Liver (tissue), 8 donors: ENCODE measurements at regions not wholly inside any gene's neighbourhood (a gene's known extent, or its start where the extent isn't known, plus 50 kb on each side); places are given as distances from the start of the nearest gene placed in this dataset.

Experiments
- DNase-seq: peaks from one replicate; pipeline ENCODE4 v3.0.0-alpha.2; 2017; ENCODE audit warnings: low spot score
- H3K27ac ChIP-seq, 2 donors: one replicate each; pipeline ENCODE4 v1.7.0; 2013; ENCODE audit warnings: inconsistent platforms in 2 of 2, low read length in 2 of 2, control low read depth in 1 of 2, low read depth in 1 of 2, mild to moderate bottlenecking in 1 of 2
- H3K27me3 ChIP-seq, 4 donors: one replicate each; pipeline versions ENCODE4 v1.6.1 to v1.7.0; 2013; ENCODE audit warnings: low read length in 3 of 4, inconsistent platforms in 1 of 4, mild to moderate bottlenecking in 1 of 4, moderate library complexity in 1 of 4; ENCODE audit not compliant: control insufficient read depth in 4 of 4, insufficient read depth in 4 of 4
- H3K36me3 ChIP-seq, 4 donors: one replicate each; pipeline versions ENCODE4 v1.6.1 to v1.7.0; 2013; ENCODE audit warnings: low read length in 3 of 4, mild to moderate bottlenecking in 3 of 4, low read depth in 1 of 4, moderate library complexity in 1 of 4; ENCODE audit not compliant: control insufficient read depth in 4 of 4, insufficient read depth in 3 of 4
- H3K4me1 ChIP-seq, 4 donors: one replicate each; pipeline versions ENCODE4 v1.6.1 to v1.7.0; 2013; ENCODE audit warnings: low read length in 3 of 4, mild to moderate bottlenecking in 3 of 4, moderate library complexity in 1 of 4; ENCODE audit not compliant: control insufficient read depth in 4 of 4, insufficient read depth in 4 of 4
- H3K4me3 ChIP-seq, 3 donors: one replicate each; pipeline versions ENCODE4 v1.6.1 to v1.7.0; 2013; ENCODE audit warnings: low read length in 3 of 3, control low read depth in 1 of 3, low read depth in 1 of 3, mild to moderate bottlenecking in 1 of 3
- H3K9ac ChIP-seq, 2 donors: one replicate each; pipeline ENCODE4 v1.7.0; 2013; ENCODE audit warnings: low read length in 2 of 2, mild to moderate bottlenecking in 2 of 2, moderate library complexity in 2 of 2, control low read depth in 1 of 2, low read depth in 1 of 2
- H3K9me3 ChIP-seq, 4 donors: one replicate each; pipeline versions ENCODE4 v1.6.1 to v1.7.0; 2013; ENCODE audit warnings: low read length in 3 of 4; ENCODE audit not compliant: control insufficient read depth in 4 of 4
- ATF3 ChIP-seq: IDR thresholded peaks from 2 replicates; pipeline ENCODE4 v1.6.1; 2016; ENCODE audit warnings: antibody characterized with exemption
- CTCF ChIP-seq: fragments of 150-350 bp; IDR thresholded peaks from 2 replicates; pipeline ENCODE4 v1.5.1; 2017; ENCODE audit warnings: improper control_type of control experiment, low read depth, low read length; ENCODE audit not compliant: missing input control
- EGR1 ChIP-seq, 2 donors: IDR thresholded peaks; 2 replicates each; pipeline ENCODE4 v1.6.1; 2016 to 2018; ENCODE audit warnings: antibody characterized with exemption in 2 of 2, low read depth in 2 of 2
- FOXA1 ChIP-seq: IDR thresholded peaks from 2 replicates; pipeline ENCODE4 v1.6.1; 2016; ENCODE audit warnings: antibody characterized with exemption
- FOXA2 ChIP-seq: IDR thresholded peaks from 2 replicates; pipeline ENCODE4 v1.6.1; 2016; ENCODE audit warnings: antibody characterized with exemption
- GABPA ChIP-seq, 2 donors: IDR thresholded peaks in 1 of 2; conservative IDR thresholded peaks in 1 of 2; 2 replicates each; pipeline ENCODE4 v1.6.1; 2016; ENCODE audit warnings: antibody characterized with exemption in 2 of 2, mild to moderate bottlenecking in 1 of 2, moderate library complexity in 1 of 2
- HNF4A ChIP-seq, 2 donors: conservative IDR thresholded peaks; 2 replicates each; pipeline ENCODE4 v1.6.1; 2016; ENCODE audit warnings: antibody characterized with exemption in 2 of 2, mild to moderate bottlenecking in 2 of 2
- HNF4G ChIP-seq: IDR thresholded peaks from 2 replicates; pipeline ENCODE4 v1.6.1; 2016; ENCODE audit warnings: antibody characterized with exemption
- JUND ChIP-seq, 2 donors: IDR thresholded peaks; 2 replicates each; pipeline ENCODE4 v1.6.1; 2016; ENCODE audit warnings: antibody characterized with exemption in 2 of 2
- MAX ChIP-seq: IDR thresholded peaks from 2 replicates; pipeline ENCODE4 v1.6.1; 2016; ENCODE audit warnings: antibody characterized with exemption
- NR2F2 ChIP-seq: IDR thresholded peaks from 2 replicates; pipeline ENCODE4 v1.6.1; 2016; ENCODE audit warnings: antibody characterized with exemption
- RAD21 ChIP-seq, 2 donors: IDR thresholded peaks; 2 replicates each; pipeline ENCODE4 v1.6.1; 2016; ENCODE audit warnings: antibody characterized with exemption in 2 of 2, mild to moderate bottlenecking in 2 of 2
- REST ChIP-seq: IDR thresholded peaks from 2 replicates; pipeline ENCODE4 v1.6.1; 2016; ENCODE audit warnings: antibody characterized with exemption, mild to moderate bottlenecking
- RXRA ChIP-seq, 2 donors: IDR thresholded peaks; 2 replicates each; pipeline ENCODE4 v1.6.1; 2017 to 2018; ENCODE audit warnings: antibody characterized with exemption in 2 of 2, mild to moderate bottlenecking in 1 of 2
- SP1 ChIP-seq: IDR thresholded peaks from 2 replicates; pipeline ENCODE4 v1.6.1; 2018; ENCODE audit warnings: antibody characterized with exemption, mild to moderate bottlenecking
- TAF1 ChIP-seq: conservative IDR thresholded peaks from 2 replicates; pipeline ENCODE4 v1.6.1; 2016; ENCODE audit warnings: antibody characterized with exemption, mild to moderate bottlenecking
- YY1 ChIP-seq: IDR thresholded peaks from 2 replicates; pipeline ENCODE4 v1.6.1; 2016; ENCODE audit warnings: antibody characterized with exemption, mild to moderate bottlenecking
- WGBS: extraction: QIAGEN DNeasy Blood & Tissue Kit; methylation state at CpG from one replicate; pipeline ENCODE4 v1.1.7; 2013; 5-methylcytosine and 5-hydroxymethylcytosine counted together
- donor health status: healthy.
- donor health status: healthy.
- donor health status: healthy.
- donor health status: healthy.
- donor health status: healthy.

- no peak for TF ChIP-seq CTCF
- TF ChIP-seq RAD21 (IDR thresholded peaks at IDR 0.05), result no peak
- no peak for TF ChIP-seq ATF3
- no peak for TF ChIP-seq YY1
- no peak for TF ChIP-seq JUND (IDR thresholded peaks at IDR 0.05)
- no peak for TF ChIP-seq NR2F2
- TF ChIP-seq TAF1, result no peak
- TF ChIP-seq HNF4A (conservative IDR thresholded peaks at IDR 0.05), result no peak
Measured at GRCh38 chr10:78907551-78908211, 161.1 kb upstream of the ZMIZ1 start (continued).

- H3K27ac ChIP-seq, result no peak overlapping the region
- peaks cover 4 to 23% (median 18%) of the 10 kb centered on the region in 4 donors for H3K4me1 ChIP-seq
- TF ChIP-seq RAD21 (IDR thresholded peaks at IDR 0.05) (no peak), CTCF (no peak), RXRA (IDR thresholded peaks at IDR 0.05) (no peak), GABPA (IDR thresholded peaks at IDR 0.05 in 1 of 2, conservative IDR thresholded peaks at IDR 0.05 in 1 of 2) (no peak), EGR1 (IDR thresholded peaks at IDR 0.05; ENCODE audit: low read depth in 2 of 2) (no peak), MAX (no peak), FOXA1 (no peak), ATF3 (no peak)
- DNase-seq, result no peak
- 76% methylated on average over 6 of the region's 6 CpGs for WGBS
- no peak overlapping the region for H3K4me3 ChIP-seq
- H3K9ac ChIP-seq, result no peak overlapping the region
- no peaks in the 10 kb centered on the region for H3K36me3 ChIP-seq
- H3K9me3 ChIP-seq, result no peaks in the 10 kb centered on the region
- no peaks in the 10 kb centered on the region for H3K27me3 ChIP-seq
Measured at GRCh38 chr10:78909221-78909620, 159.5 kb upstream of the ZMIZ1 start.

- H3K9ac ChIP-seq, result no peak overlapping the region
- H3K27ac ChIP-seq, result no peak overlapping the region
- H3K27me3 ChIP-seq, result no peaks in the 10 kb centered on the region
- H3K4me1 ChIP-seq, result peaks cover 4 to 28% (median 21%) of the 10 kb centered on the region in 4 donors
- no peak overlapping the region for H3K4me3 ChIP-seq
- no peak for DNase-seq
- 94% methylated on average over 3 of the region's 3 CpGs for WGBS
- H3K9me3 ChIP-seq, result no peaks in the 10 kb centered on the region
- H3K36me3 ChIP-seq, result no peaks in the 10 kb centered on the region
- TF ChIP-seq RAD21 (IDR thresholded peaks at IDR 0.05) (no peak), HNF4G (no peak), JUND (IDR thresholded peaks at IDR 0.05) (no peak), YY1 (no peak), RXRA (IDR thresholded peaks at IDR 0.05) (no peak), GABPA (IDR thresholded peaks at IDR 0.05 in 1 of 2, conservative IDR thresholded peaks at IDR 0.05 in 1 of 2) (no peak), EGR1 (IDR thresholded peaks at IDR 0.05; ENCODE audit: low read depth in 2 of 2) (no peak), HNF4A (conservative IDR thresholded peaks at IDR 0.05) (no peak), SP1 (no peak), ATF3 (no peak), TAF1 (no peak), FOXA2 (no peak), FOXA1 (no peak), MAX (no peak), REST (no peak), NR2F2 (no peak)
Measured at GRCh38 chr10:78910021-78910420, 158.7 kb upstream of the ZMIZ1 start.
